ENCODE measurements at regions not wholly inside any gene's neighbourhood (a gene's known extent, or its start where the extent isn't known, plus 50 kb on each side); places are given as distances from the start of the nearest gene placed in this dataset.

DNA sequence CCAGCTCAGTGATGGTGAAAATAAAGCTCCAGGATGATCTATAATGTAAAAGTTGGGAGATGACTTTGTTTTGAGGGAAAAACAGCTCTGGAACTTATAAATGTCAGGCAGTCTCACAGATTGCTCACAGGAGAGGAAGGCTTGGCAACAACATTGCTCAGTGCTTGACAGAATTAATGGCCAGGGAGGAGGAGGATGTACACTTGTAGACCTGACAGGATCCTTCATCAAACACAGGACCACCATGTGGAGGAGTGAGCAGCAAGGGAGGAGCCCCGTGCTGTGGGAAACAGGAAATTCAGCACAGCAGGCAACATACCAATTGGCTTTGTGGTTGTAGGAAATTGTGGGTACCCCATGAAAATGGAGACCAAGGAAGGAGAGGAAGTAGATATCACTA lies 291.8 kb upstream of the CAMK1G start:
- H3K4me1 Mint-ChIP-seq: peaks cover 10% of the 10 kb centered on the region
- Histone ChIP-seq H3K4me1 (ENCODE audit: control insufficient read depth, insufficient read depth, low read length) (no peaks in the 10 kb centered on the region), H3K9me3 (ENCODE audit: control insufficient read depth, low read length) (no peaks in the 10 kb centered on the region), H3K4me3 (ENCODE audit: low read length) (no peak overlapping the region), H3K36me3 (ENCODE audit: control insufficient read depth, insufficient read depth, low read length) (no peaks in the 10 kb centered on the region), H3K27me3 (ENCODE audit: control insufficient read depth, insufficient read depth, low read length, poor library complexity, severe bottlenecking) (no peaks in the 10 kb centered on the region), H3K9ac (ENCODE audit: extremely low read depth, low read length, poor library complexity, severe bottlenecking) (no peak overlapping the region), H3K27ac (ENCODE audit: low read depth, low read length) (no peak overlapping the region)
- no peaks in the 10 kb centered on the region for H3K9me3 Mint-ChIP-seq
- TF ChIP-seq, protein P1, sequence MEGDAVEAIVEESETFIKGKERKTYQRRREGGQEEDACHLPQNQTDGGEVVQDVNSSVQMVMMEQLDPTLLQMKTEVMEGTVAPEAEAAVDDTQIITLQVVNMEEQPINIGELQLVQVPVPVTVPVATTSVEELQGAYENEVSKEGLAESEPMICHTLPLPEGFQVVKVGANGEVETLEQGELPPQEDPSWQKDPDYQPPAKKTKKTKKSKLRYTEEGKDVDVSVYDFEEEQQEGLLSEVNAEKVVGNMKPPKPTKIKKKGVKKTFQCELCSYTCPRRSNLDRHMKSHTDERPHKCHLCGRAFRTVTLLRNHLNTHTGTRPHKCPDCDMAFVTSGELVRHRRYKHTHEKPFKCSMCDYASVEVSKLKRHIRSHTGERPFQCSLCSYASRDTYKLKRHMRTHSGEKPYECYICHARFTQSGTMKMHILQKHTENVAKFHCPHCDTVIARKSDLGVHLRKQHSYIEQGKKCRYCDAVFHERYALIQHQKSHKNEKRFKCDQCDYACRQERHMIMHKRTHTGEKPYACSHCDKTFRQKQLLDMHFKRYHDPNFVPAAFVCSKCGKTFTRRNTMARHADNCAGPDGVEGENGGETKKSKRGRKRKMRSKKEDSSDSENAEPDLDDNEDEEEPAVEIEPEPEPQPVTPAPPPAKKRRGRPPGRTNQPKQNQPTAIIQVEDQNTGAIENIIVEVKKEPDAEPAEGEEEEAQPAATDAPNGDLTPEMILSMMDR (conservative IDR thresholded peaks at IDR 0.05): no peak
- no peak for DNase-seq
- no peak overlapping the region for H3K4me3 Mint-ChIP-seq
- no peaks in the 10 kb centered on the region for H3K27me3 Mint-ChIP-seq (ENCODE audit: insufficient read depth)
- no peaks in the 10 kb centered on the region for H3K36me3 Mint-ChIP-seq (ENCODE audit: low read depth)
- H3K27ac Mint-ChIP-seq: no peak overlapping the region
- 63% methylated on average over 1 of the region's 1 CpG; no CpG with 5 or more reads in 1 of the 2 experiments for WGBS, 2 experiments (ENCODE audit: insufficient coverage in 1 of 2, insufficient read length in 1 of 2)

DNA sequence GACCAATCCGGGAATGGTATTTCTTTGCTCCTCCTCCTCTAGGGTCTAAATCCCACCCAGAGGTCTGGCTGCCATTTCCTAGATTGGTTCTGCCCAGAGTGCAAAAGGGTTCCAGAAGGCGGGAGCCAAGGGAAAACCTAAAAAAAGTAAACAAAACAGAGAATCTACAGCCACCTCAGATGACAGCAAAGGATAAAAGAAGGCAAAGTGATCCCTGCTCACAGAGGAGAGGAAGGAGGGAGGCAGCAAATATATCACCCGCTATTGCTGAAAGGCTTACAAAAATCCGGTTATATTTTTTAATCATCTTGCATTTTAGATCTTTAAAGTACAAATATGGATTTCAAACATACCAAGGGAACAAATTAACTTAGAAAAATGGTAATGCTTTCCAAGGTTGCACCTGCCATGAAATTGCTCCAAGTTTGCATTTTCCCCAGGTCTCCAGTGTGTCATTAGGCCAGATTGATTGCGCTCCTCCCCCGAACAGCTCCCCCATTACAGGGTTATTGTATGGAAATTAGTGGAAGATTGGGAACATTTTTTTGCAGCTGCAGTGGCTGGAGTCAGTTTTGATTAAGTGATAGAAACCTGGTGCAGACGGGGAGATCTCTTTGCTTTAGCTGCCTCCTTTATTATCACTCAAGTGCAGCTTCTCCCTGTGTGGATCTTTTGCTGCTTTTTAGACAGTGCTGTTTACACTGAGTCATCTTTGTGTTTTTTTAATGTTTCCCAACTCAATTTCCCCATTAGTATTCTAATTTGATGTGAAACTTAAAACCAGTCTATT lies 280.5 kb upstream of the CAMK1G start:
- Mint-ChIP-seq H3K27me3 (ENCODE audit: insufficient read depth) (no peaks in the 10 kb centered on the region), H3K4me1 (peaks cover 41% of the 10 kb centered on the region), H3K4me3 (no peak overlapping the region), H3K36me3 (ENCODE audit: low read depth) (no peaks in the 10 kb centered on the region), H3K27ac (no peak overlapping the region), H3K9me3 (no peaks in the 10 kb centered on the region)
- Histone ChIP-seq H3K9me3 (ENCODE audit: control insufficient read depth, low read length) (no peaks in the 10 kb centered on the region), H3K9ac (ENCODE audit: extremely low read depth, low read length, poor library complexity, severe bottlenecking) (no peak overlapping the region), H3K27ac (ENCODE audit: low read depth, low read length) (no peak overlapping the region), H3K4me3 (ENCODE audit: low read length) (no peak overlapping the region), H3K36me3 (ENCODE audit: control insufficient read depth, insufficient read depth, low read length) (no peaks in the 10 kb centered on the region), H3K27me3 (ENCODE audit: control insufficient read depth, insufficient read depth, low read length, poor library complexity, severe bottlenecking) (peaks cover 5% of the 10 kb centered on the region), H3K4me1 (ENCODE audit: control insufficient read depth, insufficient read depth, low read length) (peaks cover 22% of the 10 kb centered on the region)
- TF ChIP-seq, protein P1 (conservative IDR thresholded peaks at IDR 0.05): no peak
- WGBS, 2 experiments (ENCODE audit: insufficient coverage in 1 of 2, insufficient read length in 1 of 2): 90 to 91% methylated on average over 3 to 7 of the region's 7 CpGs
- no peak for DNase-seq

DNA sequence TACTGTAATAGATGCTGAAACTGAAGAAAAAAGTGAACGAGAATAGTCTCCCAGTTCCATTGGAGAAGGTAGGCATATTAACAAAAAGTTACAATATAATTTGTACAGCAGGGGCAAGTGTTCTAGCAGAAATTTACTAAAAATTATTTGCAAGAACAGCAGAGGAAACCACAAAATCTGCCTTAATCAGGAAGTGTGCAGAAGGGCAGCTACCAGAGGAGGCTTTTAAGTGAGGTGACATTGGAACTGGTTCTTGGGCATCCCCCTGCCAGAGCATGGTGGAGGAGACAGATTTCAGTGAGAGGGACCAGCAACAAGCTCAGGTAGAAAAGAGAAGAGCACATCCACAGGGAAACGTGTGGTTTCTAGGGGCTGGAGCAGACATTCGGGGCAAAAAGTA lies 279.3 kb upstream of the CAMK1G start:
- Mint-ChIP-seq H3K27ac (no peak overlapping the region), H3K36me3 (ENCODE audit: low read depth) (no peaks in the 10 kb centered on the region), H3K4me3 (no peak overlapping the region), H3K9me3 (no peaks in the 10 kb centered on the region), H3K27me3 (ENCODE audit: insufficient read depth) (no peaks in the 10 kb centered on the region), H3K4me1 (peaks cover 41% of the 10 kb centered on the region)
- Histone ChIP-seq H3K4me1 (ENCODE audit: control insufficient read depth, insufficient read depth, low read length) (peaks cover 22% of the 10 kb centered on the region), H3K27ac (ENCODE audit: low read depth, low read length) (no peak overlapping the region), H3K9ac (ENCODE audit: extremely low read depth, low read length, poor library complexity, severe bottlenecking) (no peak overlapping the region), H3K27me3 (ENCODE audit: control insufficient read depth, insufficient read depth, low read length, poor library complexity, severe bottlenecking) (peaks cover 7% of the 10 kb centered on the region), H3K36me3 (ENCODE audit: control insufficient read depth, insufficient read depth, low read length) (no peaks in the 10 kb centered on the region), H3K4me3 (ENCODE audit: low read length) (no peak overlapping the region), H3K9me3 (ENCODE audit: control insufficient read depth, low read length) (no peaks in the 10 kb centered on the region)
- TF ChIP-seq, protein P1 (conservative IDR thresholded peaks at IDR 0.05): no peak
- 82 to 96% methylated on average over 2 to 3 of the region's 3 CpGs for WGBS, 2 experiments (ENCODE audit: insufficient coverage in 1 of 2, insufficient read length in 1 of 2)
- DNase-seq: no peak

Measured in endodermal cell (in vitro differentiated cells).